GM20431 (cell line): ENCODE measurements at regions not wholly inside any gene's neighbourhood (a gene's known extent, or its start where the extent isn't known, plus 50 kb on each side); places are given as distances from the start of the nearest gene placed in this dataset.

Source experiments
- in situ Hi-C: fragments of 300-500 bp; cut with MseI, MboI; formaldehyde crosslinking; loops from one replicate; pipeline ENCODE4 v1.15.0; 2020; ENCODE audit warnings: low sequenced_read_pairs; ENCODE audit not compliant: unreplicated experiment

DNA sequence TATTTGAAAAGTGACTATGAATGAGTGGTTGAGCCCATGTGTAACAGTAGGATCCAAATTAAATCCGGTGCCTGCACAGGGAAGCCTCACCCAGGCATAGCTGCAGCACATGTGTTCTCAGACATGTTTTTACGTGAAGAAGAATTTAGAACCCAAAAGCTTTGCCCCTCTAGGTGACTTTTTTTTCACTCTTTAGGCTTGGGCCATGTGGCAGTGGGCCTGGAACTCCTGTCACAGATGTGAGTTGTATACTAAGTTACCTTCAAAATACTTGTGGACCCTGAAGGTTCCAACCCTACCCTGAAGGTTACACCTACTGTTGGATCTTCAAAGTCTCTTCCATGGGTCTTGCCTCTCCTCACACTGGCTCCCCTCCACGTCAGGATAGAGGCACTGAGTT is 146.6 kb downstream of the GAS1 start:
- in situ Hi-C loops, result no loop called here

DNA sequence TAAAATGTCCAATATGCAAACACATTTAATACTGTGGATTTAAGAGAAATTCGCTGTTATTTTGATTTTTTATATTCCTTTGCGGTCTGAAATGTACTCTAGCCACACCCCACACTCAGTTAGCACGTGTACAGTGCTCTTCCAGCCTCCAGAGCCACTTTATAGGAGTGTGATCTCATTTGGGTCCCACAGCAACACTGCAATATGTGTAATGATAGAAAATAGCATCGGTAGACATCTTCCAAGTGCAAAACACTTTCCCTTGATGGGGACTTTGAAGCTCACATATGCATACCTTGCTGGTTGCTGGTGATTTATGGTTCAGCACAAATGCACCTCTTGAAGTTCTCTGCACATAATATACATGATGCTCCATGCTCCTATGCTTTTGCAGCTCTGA is 148.3 kb downstream of the GAS1 start:
- in situ Hi-C loops, result no loop called here

DNA sequence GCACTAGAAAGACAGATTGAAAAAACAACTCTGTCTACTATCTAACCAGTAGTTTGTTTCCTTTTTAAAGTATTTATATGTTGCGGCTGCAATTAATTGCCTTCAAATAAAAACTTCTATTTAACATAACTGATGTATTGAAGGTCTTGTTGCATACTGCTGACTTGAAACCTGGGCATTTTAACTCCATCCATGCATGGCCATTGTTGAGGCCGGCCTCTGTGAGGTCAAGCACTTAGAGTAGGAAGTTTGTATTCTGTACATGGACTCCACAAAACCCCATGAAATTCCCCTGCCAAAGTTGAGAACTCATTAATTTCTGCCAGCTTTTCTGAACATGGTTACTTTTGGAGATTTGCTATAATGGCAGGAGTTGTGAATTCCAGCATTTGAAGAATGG is 150.6 kb downstream of the GAS1 start:
- in situ Hi-C loops, result no loop called here

DNA sequence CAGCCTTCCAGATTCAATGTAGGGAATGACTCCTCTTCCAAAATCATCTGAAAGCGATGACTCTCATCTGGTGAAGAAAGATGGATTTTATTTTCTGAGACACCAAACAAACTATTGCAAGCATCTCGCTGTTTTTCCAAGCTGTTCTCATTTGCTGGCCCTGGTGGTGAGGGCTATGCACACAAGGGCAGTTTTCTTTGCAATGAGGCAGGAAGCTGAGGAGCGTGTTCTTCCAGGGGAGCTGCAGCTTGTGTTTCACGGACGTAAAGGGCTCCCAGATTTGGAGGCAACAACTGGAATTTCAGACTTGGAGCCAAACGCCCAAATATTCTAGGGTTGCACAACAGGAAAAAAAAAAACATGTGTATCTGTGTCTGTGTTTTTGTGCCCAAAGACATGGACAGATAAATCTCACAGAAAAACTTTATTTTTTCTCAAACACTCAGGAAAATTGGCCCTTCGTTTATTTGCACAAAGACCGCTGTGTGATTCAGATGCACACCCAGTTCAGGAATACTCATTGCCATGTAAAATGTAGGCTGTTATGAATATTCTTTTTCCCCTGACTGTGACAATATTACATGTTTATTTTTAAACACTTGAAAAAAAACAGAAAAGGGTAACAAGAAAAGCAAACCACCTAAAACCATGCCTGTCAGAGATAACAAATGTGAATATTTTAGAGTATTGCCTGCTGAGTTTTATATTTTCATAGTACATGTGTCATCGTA is 151.3 kb downstream of the GAS1 start:
- in situ Hi-C loops, result no loop called here

DNA sequence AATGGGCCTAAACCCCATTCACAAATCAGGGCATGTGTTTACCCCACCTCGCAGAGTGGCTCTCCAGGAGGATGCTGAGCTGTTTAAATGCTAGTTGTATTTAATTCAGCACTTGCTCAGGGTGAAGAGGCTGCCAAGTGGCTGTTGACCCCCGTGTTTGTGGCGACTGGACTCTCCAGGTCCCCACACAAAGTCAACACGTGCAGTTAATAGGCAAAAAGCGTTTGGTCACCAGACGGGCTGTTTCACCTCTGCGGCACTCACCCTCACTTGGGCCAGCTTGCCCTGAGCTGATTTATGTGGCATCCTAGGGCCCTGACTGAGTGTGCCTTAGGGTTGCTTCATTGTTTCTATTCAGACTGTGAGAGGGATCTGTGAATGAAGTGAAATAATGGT is 152.3 kb downstream of the GAS1 start:
- in situ Hi-C loops, result no loop called here

DNA sequence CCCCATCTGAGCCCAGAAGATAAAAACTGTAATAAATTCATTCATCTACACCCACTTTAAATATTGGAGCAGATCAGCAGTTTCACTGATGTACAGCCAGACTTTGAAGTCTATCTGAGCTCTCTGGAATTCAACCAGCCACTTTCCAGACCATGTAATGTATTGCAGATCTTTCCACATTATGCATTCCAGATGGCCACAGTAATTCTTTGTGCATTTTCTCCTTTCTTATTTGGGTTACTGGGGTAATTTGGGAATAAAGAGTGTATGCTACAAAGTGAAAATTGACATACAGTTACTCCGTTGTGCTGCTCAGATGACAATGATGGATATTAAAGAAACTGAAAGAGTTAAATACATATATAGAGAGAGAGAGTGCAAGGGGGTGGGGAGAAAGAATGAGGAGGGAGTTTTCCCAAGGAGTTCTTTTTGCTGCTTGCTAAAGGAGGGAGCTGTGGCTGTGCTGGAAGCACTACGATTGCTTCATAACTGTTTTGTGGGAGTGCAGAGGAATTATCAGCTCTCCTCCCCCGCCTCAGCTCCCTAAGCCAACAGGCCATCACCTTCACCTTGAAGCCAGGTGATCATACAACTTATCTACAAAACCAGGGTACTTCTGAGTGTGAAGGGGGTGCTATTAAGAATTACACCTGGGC is 152.8 kb downstream of the GAS1 start:
- in situ Hi-C loops, result no loop called here

DNA sequence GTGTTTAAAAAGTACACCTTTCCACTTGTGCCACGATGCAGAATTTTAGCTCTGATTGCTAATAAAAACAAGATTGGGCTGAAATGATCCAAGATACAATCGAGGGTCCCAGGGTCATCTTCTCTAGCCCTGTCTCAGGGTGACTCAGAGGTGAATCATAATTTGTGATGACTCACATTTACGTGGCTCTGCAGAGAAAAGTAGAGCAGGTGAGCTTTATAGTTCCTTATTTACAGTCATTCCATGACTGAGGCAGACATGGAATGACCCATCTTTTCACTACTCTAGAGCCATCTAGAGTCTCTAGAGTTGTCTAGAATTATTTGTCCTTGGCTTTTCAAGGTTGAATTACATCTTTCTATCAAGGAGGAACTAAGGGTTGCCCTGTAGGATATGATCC is 155.2 kb downstream of the GAS1 start:
- in situ Hi-C loops, result no loop called here

DNA sequence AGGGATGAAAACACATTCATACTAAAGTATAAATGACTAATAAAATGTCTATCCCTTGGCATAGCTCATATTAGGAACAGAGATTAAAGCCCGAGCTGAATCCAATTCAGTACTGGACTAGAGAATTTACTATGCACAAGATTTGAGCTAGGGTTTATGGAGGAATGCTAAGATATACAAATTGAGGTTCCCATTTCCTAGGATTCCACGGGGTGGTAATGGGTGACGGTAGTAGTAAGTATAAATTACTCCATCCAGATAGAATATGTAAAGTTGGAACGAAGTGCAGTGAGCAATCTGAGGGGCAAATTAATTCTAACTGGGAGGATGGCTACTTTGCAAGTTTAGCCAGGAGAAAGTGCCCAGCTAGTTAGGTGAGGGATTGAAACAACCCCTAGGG is 156.5 kb downstream of the GAS1 start:
- in situ Hi-C loops, result no loop called here

DNA sequence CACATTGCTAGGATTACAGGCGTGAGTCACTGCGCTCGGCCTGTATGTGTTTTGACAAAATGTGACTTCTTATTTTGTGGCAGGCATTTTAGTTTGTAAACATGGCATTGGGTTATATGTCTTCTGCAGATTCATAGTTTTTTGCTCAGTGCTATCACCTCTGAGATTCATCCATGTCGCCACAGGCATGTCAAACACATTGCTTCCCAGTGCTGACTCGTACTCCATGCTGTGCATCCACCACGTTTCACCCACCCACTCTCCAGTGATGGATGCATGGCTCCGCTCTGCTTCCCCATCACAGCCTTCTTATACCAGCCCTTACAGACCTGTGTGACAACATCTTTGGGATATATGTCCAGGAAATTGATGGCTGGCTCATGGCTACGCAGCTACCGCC is 158.8 kb downstream of the GAS1 start:
- in situ Hi-C loops, result no loop called here

DNA sequence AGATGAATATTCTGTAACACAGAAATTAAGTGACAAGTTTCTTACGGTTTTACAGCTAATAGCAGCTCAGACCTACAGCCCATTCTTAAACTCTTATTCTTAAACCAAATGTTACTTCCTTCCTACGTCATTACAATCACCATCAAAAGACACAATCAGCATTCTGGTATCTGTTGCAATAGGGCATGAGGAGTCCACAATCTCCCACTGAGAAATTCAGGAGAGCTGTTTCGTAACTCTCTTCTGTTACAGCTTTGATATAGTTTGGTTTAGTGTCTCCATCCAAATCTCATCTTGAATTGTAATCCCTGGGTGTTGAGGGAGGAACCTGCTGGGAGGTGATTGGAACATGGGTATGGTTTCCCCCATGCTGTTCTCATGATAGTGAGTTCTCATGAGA is 163.4 kb downstream of the GAS1 start:
- in situ Hi-C loops, result no loop called here

DNA sequence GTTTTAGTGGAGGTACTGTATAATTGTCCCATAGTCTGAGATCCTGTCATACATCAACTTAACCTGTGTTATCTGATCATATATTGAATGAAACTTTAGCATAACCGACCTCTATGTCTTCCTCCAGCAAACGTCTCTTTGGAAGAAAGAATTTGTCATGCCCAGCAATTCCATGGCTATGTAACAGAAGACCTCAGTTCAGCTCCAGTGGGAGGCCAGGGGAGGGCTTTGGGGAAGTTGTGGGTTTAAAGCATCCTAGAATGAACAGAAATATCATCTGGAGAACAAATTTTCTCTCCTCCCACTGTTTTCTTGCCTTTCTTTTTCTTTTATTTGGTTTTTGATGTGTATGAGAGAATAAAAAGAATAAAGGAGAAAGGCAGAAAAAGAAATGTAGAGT is 164.5 kb downstream of the GAS1 start:
- in situ Hi-C loops, result no loop called here

DNA sequence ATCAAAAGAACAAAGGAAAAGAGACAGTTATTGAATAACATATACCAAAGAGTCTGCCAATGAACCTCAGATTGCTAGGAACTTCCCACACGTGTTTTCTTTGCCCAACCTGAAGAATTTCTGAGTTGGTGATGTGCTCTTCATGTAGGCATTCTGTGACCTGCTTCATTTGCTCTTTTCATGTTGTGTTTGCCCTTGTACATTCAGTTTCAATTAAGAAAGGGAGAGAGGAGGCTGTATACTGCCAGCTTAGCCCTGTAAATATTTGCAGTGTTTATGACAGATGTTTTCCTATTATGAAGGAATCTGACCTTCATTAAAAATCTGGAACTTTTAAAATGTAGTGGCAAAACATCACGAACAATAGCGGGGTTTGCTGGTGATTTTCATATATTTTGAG is 168.5 kb downstream of the GAS1 start:
- in situ Hi-C loops, result no loop called here

DNA sequence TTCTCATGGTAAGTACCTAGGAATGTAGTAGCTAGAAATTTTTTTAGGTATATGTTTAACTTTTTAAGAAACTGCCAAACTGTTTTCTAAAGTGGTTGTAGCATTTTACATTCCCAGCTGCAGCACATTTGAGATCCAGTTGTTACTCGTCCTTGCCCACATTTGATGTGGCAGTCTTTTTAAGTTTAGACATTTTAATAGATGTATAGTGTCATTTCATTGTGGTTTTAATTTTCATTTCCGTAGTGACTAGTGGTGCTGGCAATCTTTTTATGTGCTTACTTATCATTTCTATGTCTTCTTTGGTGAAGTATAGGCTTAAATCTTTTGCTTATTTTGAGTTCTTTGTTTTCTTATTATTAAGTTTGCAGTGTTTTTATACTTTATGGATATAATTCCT is 171.6 kb downstream of the GAS1 start:
- in situ Hi-C loops, result no loop called here

DNA sequence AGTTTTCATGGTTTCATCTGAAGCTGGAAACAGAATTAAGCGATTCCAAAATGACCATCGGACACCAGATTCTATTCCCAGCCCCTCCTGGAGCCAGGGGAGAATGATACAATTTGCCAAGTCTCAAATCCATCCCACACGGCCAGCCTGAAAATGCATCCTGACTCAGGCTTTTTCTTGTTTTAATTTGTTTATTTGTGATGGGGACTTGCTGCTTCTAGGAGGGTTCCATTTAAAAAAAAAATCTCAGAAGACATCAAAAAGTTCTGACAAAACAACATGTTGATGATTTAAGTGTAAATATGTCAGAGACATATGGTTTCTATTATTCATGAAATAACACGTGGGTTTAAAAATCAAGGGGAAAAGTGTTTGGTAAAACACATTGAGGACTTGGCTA is 173.2 kb downstream of the GAS1 start:
- in situ Hi-C loops, result no loop called here

DNA sequence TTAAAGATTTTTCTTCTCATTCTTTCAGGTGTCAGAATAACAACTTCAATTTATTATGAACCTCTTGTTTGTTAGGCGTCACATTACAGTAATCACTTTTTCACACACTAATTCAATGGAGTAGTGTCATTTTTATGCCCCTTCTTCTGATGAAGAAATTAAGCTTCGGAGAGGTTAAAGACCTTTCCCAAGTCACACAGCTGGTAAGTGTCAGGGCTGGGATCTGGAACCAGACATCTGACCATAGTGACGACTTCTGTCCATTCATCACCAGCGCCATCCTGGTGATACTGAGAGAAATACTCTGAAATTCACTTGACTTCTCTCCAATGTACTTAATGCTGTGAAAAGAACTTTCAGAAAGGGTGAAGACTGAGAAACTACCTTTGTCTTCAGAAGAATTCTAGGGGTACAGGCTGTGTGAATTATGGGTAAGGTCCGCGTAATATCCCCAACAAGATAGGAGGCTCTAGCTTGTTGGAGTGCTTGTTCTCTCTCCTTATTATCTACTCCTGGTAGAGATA is 173.8 kb downstream of the GAS1 start:
- in situ Hi-C loops, result no loop called here

DNA sequence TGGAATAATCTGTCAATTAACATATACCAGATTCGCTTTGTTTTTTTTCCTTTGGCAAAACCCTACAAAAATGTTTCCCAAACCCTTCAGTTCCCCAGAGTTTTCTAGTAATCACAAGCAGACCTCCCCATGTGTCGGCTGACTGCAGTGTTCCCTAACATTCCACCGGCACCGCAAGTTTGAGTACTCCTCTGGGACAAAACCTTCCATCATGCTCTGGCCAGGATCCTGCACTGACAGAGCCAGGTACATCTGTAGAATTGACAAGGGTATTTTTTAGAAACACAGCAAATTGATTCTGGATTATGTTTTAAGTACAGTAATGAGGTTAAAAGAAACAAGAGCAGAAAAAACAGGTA is 174.7 kb downstream of the GAS1 start:
- in situ Hi-C loops, result no loop called here

DNA sequence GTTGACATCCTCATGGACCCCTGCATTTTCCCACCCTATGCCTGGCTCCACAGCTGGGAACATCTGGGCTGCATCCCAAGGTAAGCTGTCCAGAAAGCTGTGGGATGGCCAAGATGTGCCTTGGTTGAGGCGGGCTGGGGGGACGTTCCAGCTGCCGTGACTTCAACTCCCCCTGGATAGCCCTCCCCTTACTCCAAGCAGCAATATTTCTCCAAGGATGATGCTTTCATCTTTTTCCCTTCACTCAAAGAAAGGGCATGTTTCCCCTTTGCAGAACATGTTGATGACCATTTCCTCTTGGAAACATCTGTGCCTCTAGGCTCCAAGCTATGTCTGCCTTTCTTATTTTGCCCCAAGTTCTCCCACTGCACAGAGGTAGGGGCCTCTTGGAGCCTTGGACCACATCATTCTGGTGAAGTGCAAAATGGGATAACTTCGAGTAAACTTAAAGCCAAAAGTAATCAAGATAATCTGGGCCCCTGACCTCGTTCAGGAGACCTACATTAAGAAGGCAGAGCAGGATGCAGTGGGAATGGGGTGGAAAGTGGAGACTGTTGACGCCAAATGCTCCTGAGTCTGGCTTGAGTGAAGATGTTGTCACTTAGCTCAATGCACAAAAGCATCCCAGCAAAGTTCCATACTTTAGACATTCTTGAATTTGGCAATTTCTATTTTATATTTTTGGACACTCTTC is 175.2 kb downstream of the GAS1 start:
- in situ Hi-C loops, result no loop called here

DNA sequence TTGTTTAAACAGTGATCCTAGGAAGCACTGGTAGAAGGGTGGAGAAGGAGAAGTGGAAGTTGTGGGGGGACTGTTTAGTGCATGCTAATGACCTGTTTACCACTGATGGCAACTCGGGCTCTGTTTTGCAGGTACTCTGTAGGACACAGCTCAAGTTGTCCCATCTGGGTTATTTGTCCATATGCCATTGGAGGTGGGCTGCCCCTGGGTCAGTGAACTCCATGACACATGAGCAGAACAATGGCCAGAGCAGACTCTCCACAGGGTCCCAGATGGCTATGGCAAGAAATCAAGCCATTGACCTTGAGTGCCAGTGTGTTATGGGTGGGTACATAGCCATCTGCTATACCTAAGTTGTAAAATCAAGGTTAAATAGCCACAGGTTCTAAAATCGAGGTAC is 175.9 kb downstream of the GAS1 start:
- in situ Hi-C loops, result no loop called here

DNA sequence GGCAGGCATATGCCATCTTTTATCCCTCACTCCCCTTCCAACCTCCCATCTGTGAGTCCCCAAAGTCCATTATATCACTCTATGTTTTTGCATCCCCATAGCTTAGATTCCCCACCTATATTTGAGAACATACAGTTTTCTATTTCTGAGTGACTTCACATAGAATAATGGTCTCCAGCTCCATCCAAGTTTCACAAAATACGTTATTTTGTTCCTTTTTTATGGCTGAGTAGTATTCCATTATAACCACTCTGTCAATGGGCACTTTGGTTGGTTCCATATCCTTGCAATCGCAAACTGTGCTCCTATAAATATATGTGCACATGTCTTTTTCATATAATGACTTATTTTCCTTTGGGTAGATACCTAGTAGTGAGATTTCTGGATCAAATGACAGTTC is 178.6 kb downstream of the GAS1 start:
- in situ Hi-C loops, result no loop called here

DNA sequence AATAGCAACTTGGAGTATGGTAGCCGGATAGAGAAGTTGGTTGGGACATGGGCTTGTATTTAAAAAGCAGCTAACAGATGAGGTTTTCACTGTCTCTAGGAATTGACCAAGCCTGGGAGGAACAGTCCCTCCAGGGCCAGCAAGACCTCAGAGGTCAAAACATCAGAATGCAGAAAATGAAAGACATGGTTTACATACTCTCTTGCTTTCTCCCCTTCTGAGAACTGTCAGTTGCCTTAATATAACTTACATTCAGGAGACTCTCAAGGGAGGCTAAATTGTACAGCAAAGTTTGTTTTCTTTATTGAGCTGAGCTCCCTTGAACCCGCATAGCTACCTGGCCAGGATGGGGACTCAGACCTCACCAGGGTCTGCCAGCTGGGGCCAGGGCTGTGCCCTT is 179.3 kb downstream of the GAS1 start:
- in situ Hi-C loops, result no loop called here

DNA sequence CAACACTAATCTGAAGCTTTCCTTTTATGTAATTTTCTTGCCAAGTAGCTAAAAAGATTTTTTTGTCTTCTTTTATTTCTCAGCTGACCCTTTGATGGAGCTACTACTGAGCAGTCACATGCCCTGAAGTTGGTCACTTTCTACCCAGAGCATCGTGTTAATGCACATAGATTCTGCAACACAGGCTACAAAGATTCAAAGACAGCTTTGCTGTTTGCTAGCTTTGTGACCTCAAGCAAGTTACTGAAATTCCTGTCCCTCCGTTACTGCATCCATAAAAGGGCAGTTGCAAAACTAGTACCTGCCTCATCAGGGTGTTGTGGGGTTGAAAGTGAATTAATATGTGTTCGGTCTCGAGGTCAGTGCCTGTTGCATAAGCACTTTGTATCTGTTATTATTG is 179.9 kb downstream of the GAS1 start:
- in situ Hi-C loops, result no loop called here
